ENCODE measurements at regions not wholly inside any gene's neighbourhood (a gene's known extent, or its start where the extent isn't known, plus 50 kb on each side); places are given as distances from the start of the nearest gene placed in this dataset.

DNA sequence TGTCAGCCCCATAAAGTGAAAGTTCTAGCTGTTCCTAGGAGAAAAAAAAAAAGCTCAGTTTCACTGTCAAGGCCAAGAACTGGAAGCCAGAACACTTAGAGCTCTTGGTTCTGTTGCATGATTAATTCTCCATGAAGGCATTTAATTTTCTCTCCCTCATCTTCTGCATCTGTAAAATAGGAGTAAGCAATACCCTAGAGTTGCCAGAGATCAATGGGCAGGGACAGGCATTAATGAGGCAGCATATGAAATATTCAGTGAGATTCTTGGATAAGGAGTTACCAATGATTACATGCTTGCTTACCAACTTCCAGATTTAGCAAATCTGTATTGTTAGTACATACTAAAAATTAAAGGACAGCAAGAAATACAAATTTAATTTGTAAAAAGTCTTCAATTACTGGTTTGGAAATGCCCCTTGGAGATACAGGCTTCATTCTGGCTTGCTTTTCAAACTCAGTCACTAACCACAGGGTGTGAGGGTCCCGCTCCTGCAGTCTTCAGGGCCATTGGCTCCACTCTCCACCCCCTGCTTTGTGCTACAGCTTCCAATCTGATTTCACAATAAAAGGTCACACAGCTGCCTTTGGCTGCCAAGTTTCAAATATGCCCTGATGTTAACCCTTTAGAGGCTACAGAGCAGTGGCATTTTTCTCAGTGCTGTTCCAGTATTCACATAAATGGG is 624.6 kb downstream of the BNC2 start:
- H3K9me3 ChIP-seq = no peaks in the 10 kb centered on the region
- peak in 1 of 2 donors; percentile 18 for DNase-seq
- no peaks in the 10 kb centered on the region for H3K36me3 ChIP-seq
- intact Hi-C loops (cut with DNase I) = no loop called here
- TF ChIP-seq, protein P1, sequence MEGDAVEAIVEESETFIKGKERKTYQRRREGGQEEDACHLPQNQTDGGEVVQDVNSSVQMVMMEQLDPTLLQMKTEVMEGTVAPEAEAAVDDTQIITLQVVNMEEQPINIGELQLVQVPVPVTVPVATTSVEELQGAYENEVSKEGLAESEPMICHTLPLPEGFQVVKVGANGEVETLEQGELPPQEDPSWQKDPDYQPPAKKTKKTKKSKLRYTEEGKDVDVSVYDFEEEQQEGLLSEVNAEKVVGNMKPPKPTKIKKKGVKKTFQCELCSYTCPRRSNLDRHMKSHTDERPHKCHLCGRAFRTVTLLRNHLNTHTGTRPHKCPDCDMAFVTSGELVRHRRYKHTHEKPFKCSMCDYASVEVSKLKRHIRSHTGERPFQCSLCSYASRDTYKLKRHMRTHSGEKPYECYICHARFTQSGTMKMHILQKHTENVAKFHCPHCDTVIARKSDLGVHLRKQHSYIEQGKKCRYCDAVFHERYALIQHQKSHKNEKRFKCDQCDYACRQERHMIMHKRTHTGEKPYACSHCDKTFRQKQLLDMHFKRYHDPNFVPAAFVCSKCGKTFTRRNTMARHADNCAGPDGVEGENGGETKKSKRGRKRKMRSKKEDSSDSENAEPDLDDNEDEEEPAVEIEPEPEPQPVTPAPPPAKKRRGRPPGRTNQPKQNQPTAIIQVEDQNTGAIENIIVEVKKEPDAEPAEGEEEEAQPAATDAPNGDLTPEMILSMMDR (IDR thresholded peaks at IDR 0.05) = no peak
- no peak for TF ChIP-seq POLR2A (IDR thresholded peaks at IDR 0.05)
- no peak overlapping the region for H3K4me3 ChIP-seq (replicated peaks in 1 of 3)
- H3K27me3 ChIP-seq = no peaks in the 10 kb centered on the region
- 58 to 71% methylated on average over 1 of the region's 1 CpG for WGBS, 2 donors
- H3K4me1 ChIP-seq = peaks cover 26 to 39% of the 10 kb centered on the region in 2 donors
- H3K27ac ChIP-seq = peak overlapping the region; percentile 37 to 73 (median 41)

DNA sequence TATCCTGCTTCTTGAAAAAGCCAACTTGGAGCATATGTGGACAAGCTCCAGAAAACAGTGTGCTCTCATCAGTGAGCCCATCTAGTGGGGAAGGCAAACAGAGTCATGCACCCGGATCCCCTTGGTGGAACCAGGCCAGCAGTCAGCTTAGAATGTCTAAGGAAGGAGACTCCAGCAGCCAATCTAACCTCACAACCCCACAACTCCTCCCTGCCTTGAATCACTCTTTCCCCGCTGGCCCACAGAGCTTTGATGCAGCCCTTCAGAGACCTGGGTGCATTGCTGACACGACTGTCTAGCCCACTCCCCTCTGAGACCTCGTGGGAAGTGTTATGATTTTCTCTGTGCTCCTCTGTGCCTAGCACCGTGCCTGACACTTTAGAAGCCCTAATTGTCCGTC is 623.7 kb downstream of the BNC2 start:
- H3K27me3 ChIP-seq = no peaks in the 10 kb centered on the region
- H3K36me3 ChIP-seq = no peaks in the 10 kb centered on the region
- peaks cover 22 to 32% of the 10 kb centered on the region in 2 donors for H3K4me1 ChIP-seq
- 68 to 69% methylated on average over 6 of the region's 6 CpGs for WGBS, 2 donors
- H3K4me3 ChIP-seq (replicated peaks in 1 of 3) = no peak overlapping the region
- no peaks in the 10 kb centered on the region for H3K9me3 ChIP-seq
- TF ChIP-seq, protein P1 (IDR thresholded peaks at IDR 0.05) = no peak
- TF ChIP-seq POLR2A (IDR thresholded peaks at IDR 0.05) = no peak
- intact Hi-C loops (cut with DNase I) = no loop called here
- H3K27ac ChIP-seq = peak overlapping the region in 2 of 3 donors; percentile 37 to 41
- peak in 1 of 2 donors; percentile 16 for DNase-seq

- peak; percentile 74 to 83 for DNase-seq
- Histone ChIP-seq H3K4me1 (peaks cover 22 to 32% of the 10 kb centered on the region in 2 donors), H3K36me3 (no peaks in the 10 kb centered on the region), H3K27ac (peak overlapping the region; percentile 13 to 41 (median 37)), H3K27me3 (no peaks in the 10 kb centered on the region), H3K9me3 (no peaks in the 10 kb centered on the region), H3K4me3 (replicated peaks in 1 of 3) (no peak overlapping the region)
- intact Hi-C loops (cut with DNase I) = no loop called here
- TF ChIP-seq POLR2A (IDR thresholded peaks at IDR 0.05) = no peak
- TF ChIP-seq, protein P1 (IDR thresholded peaks at IDR 0.05) = no peak
- WGBS, 2 donors = 42 to 43% methylated on average over 5 of the region's 5 CpGs
Observed at GRCh38 chr9:16247188-16247875, 623.1 kb downstream of the BNC2 start.

- intact Hi-C loops (cut with DNase I) = no loop called here
- Histone ChIP-seq H3K4me3 (replicated peaks in 1 of 3) (no peak overlapping the region), H3K36me3 (no peaks in the 10 kb centered on the region), H3K9me3 (no peaks in the 10 kb centered on the region), H3K27ac (no peak overlapping the region), H3K4me1 (peaks cover 22 to 32% of the 10 kb centered on the region in 2 donors), H3K27me3 (no peaks in the 10 kb centered on the region)
- DNase-seq = no peak
- WGBS, 2 donors = 92 to 97% methylated on average over 6 of the region's 6 CpGs
- TF ChIP-seq, protein P1 (IDR thresholded peaks at IDR 0.05) = no peak
- no peak for TF ChIP-seq POLR2A (IDR thresholded peaks at IDR 0.05)
Observed at GRCh38 chr9:16248822-16249221, 621.6 kb downstream of the BNC2 start.

DNA sequence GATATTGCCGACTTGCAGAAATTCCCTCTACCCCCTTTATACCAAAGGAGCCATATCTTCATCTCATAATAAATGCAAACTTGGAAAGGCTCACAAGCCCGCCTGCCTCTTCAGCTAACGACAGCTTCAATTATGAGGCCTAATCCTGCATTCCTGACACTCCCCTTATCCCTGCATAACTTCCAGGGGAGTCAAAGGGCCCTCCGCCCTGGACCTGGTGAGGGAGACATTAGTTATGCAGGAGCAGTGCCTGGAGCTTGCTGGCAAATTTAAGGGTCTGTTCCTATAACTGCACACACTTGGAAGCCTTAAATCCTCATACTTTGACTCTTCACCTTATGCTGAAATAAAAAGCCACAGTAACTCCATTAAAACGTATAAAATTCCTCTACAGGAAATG is 617.9 kb downstream of the BNC2 start:
- no peak for DNase-seq
- no peak for TF ChIP-seq POLR2A (IDR thresholded peaks at IDR 0.05)
- TF ChIP-seq, protein P1 (IDR thresholded peaks at IDR 0.05) = no peak
- H3K4me1 ChIP-seq = peaks cover 4 to 7% of the 10 kb centered on the region in 2 donors
- H3K9me3 ChIP-seq = no peaks in the 10 kb centered on the region
- H3K27ac ChIP-seq = no peak overlapping the region
- no peaks in the 10 kb centered on the region for H3K36me3 ChIP-seq
- no peak overlapping the region for H3K4me3 ChIP-seq (replicated peaks in 1 of 3)
- 83 to 86% methylated on average over 5 of the region's 5 CpGs for WGBS, 2 donors
- no peaks in the 10 kb centered on the region for H3K27me3 ChIP-seq
- intact Hi-C loops (cut with DNase I) = no loop called here
